T-helper 2 cell treated with Interferon-gamma antibody and Interleukin-4, amounts not matched to agents 5 μg/mL and 100 μg/mL, for 36 hours (primary cell): ENCODE measurements at regions not wholly inside any gene's neighbourhood (a gene's known extent, or its start where the extent isn't known, plus 50 kb on each side); places are given as distances from the start of the nearest gene placed in this dataset.
"Not testable (repeated sequence)": the region's sequence is repeated elsewhere in the genome, so short reads cannot be mapped to it uniquely, and the experiment has no call there.

ENCODE experiments used
- DNase-seq: peaks from one replicate; pipeline ENCODE4 v3.0.0; 2021; ENCODE audit warnings: low spot score
- H3K27ac Mint-ChIP-seq: one replicate; pipeline ENCODE4 v1.8.0; 2021; ENCODE audit warnings: mild to moderate bottlenecking, mixed read lengths
- H3K27me3 Mint-ChIP-seq: one replicate; pipeline ENCODE4 v1.8.0; 2021; ENCODE audit warnings: low read depth, mixed read lengths
- H3K36me3 Mint-ChIP-seq: one replicate; pipeline ENCODE4 v1.8.0; 2021; ENCODE audit warnings: low read depth, mixed read lengths
- H3K4me1 Mint-ChIP-seq: one replicate; pipeline ENCODE4 v1.8.0; 2021; ENCODE audit warnings: low read depth, mixed read lengths
- H3K4me3 Mint-ChIP-seq: one replicate; pipeline ENCODE4 v1.8.0; 2022; ENCODE audit warnings: mild to moderate bottlenecking, moderate library complexity, mixed read lengths
- H3K9me3 Mint-ChIP-seq: one replicate; pipeline ENCODE4 v1.8.0; 2021; ENCODE audit warnings: mixed read lengths

DNA sequence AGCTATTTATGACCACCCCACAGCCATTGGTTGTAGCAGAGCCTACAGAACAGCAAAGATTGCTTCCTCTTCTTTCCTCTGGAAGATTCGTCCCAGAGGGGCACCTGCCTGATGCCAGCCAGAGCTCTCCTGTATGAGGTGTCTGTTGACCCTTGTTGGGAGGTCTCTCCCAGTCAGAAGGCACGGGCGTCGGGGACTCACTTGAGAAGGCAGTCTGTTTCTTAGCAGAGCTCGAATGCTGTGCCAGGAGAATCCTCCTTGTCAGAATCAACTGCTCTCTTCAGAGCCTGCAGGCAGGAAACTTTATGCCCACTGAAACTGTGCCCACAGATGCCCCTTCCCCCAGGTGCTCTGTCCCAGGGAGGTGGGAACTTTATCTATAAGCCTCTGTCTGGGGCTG, 479.5 kb upstream of the IZUMO3 start:
- Mint-ChIP-seq H3K9me3 (peaks cover 54% of the 10 kb centered on the region), H3K27ac (no peak overlapping the region), H3K36me3 (no peaks in the 10 kb centered on the region), H3K4me1 (no peaks in the 10 kb centered on the region), H3K27me3 (no peaks in the 10 kb centered on the region), H3K4me3 (no peak overlapping the region)
- no peak for DNase-seq

DNA sequence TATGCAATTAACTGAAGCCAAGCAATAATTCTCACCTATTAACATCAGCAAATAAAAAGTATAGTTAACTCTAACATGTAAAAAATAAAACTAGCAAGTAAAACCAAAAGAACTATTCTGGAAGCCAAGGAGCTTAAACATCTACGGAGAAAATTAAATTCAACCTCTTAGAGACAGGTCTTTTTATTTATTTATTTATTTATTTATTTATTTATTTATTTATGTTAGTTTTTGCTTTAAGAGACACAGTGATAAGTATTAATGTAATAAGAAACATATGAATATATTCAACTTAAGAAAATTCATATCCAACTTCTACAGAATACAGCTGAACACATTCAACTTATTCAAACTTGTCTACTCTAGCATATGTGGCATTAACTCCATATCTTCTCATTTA, 472.1 kb upstream of the IZUMO3 start:
- no peak for DNase-seq
- Mint-ChIP-seq H3K27me3 (no peaks in the 10 kb centered on the region), H3K9me3 (peaks cover 47% of the 10 kb centered on the region), H3K4me3 (no peak overlapping the region), H3K27ac (no peak overlapping the region), H3K36me3 (no peaks in the 10 kb centered on the region), H3K4me1 (no peaks in the 10 kb centered on the region)

DNA sequence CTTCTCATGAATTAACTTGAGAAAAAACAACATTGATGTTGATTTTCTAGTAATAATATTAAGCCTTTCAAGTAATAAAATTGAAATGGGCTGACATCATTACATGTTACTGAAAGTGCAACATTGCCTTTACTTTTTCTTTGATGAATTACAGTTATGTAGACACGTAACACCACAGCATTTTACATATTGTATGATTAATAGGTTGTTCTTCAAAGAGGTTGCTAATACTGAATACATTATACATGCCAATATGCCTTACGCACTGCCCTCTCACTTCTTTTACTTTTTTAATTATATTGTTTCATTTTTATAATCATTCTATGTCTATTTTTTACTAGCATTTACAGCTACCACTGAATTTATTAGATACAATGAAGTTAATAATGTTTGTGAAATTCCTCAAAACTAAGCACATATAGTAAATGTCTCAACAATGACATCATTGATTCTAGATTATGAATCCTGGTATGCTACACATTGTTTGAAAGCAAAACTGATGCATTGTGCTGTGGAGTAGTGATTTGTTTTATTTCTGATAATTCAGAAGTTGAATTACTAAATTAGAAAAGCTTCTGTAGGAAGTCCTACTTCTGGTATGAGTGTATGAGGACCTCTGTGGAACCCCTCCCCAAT, 464.4 kb upstream of the IZUMO3 start:
- no peak overlapping the region for H3K4me3 Mint-ChIP-seq
- H3K27ac Mint-ChIP-seq: no peak overlapping the region
- H3K27me3 Mint-ChIP-seq: no peaks in the 10 kb centered on the region
- H3K4me1 Mint-ChIP-seq: no peaks in the 10 kb centered on the region
- no peaks in the 10 kb centered on the region for H3K36me3 Mint-ChIP-seq
- peaks cover 53% of the 10 kb centered on the region for H3K9me3 Mint-ChIP-seq
- DNase-seq: no peak

DNA sequence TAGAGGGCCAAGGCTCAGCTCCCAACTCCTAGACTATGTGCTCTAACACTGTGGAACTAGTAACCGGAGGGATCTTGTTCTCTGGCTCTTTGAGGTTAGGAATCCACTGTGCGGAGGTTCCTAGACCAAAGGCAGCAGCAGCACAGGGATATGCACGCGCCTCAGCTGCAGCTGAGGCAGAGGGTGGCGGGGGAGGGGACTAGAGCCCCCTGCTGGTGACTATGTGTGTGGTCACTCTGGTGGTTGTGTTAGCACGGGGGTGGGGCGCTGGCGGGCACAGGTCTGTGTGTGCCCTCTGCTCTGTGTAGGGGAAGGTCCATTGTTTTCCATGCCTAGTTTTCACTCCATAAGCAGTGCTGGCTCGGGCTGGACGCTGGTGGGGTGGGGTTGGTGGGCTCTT, 458.0 kb upstream of the IZUMO3 start:
- no peak for DNase-seq
- H3K9me3 Mint-ChIP-seq: peaks cover 66% of the 10 kb centered on the region
- H3K4me1 Mint-ChIP-seq: no peaks in the 10 kb centered on the region
- H3K36me3 Mint-ChIP-seq: no peaks in the 10 kb centered on the region
- H3K27ac Mint-ChIP-seq: no peak overlapping the region
- no peak overlapping the region for H3K4me3 Mint-ChIP-seq
- H3K27me3 Mint-ChIP-seq: no peaks in the 10 kb centered on the region

DNA sequence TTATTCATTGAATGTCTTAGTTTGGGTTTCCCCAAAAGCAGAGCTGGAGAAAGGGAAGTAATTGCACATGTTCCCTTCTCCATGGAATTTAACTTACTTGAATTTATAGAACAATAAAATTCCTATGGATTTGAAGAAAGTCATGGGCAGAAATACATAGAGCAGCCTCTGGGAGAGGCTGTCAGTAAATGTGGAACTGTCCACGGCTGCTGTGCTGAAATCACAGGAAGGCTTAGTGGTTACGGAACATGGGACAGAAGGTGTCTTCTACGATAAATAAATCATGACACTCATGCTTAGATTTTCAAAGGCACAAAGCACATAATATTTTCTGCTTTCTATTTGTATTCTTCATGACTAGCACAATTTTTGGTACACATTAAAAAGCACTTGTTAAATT, 440.6 kb upstream of the IZUMO3 start:
- no peak overlapping the region for H3K4me3 Mint-ChIP-seq
- H3K9me3 Mint-ChIP-seq: peaks cover 61% of the 10 kb centered on the region
- H3K27me3 Mint-ChIP-seq: no peaks in the 10 kb centered on the region
- H3K4me1 Mint-ChIP-seq: no peaks in the 10 kb centered on the region
- no peak for DNase-seq
- H3K27ac Mint-ChIP-seq: no peak overlapping the region
- no peaks in the 10 kb centered on the region for H3K36me3 Mint-ChIP-seq

DNA sequence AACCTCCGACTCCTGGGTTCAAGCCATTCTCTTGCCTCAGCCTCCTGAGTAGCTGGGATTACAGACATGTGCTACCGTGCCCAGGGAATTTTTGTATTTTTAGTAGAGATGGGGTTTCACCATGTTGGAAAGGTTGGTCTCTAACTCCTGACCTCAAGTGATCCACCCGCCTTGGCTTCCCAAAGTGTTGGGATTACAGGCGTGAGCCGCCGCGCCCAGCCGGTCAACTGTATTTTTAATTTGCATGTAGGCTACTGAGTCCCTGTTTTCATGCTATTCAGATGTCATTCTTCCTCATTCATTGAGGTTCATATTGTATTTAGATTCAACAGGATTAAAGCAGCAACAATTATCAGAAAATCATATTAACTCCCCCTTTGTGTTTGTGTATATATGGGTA, 425.1 kb upstream of the IZUMO3 start:
- peaks cover 38% of the 10 kb centered on the region for H3K9me3 Mint-ChIP-seq
- not testable (repeated sequence) for H3K27ac Mint-ChIP-seq, H3K4me1 Mint-ChIP-seq, H3K27me3 Mint-ChIP-seq, H3K36me3 Mint-ChIP-seq, DNase-seq, H3K4me3 Mint-ChIP-seq

DNA sequence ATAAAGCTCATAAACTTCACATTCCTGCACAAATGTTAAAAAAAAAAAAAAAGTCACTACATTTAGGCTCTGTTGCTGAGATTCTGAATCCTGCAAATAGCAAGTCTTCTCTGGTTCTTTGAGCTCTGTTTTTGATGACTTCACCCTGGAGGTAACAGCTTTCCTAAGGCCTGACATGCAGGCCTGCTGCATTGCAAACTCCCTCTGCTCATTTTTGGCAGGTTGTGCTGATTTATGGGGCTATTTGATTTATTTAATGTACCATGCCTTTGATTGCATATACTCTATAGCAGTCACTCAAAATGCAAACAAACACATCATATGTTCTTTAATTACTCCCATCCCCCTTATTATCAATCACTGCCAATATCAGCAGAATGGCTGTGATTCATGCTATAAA, 416.1 kb upstream of the IZUMO3 start:
- Mint-ChIP-seq H3K36me3 (no peaks in the 10 kb centered on the region), H3K27me3 (no peaks in the 10 kb centered on the region), H3K4me1 (no peaks in the 10 kb centered on the region), H3K9me3 (peaks cover 47% of the 10 kb centered on the region), H3K27ac (no peak overlapping the region), H3K4me3 (no peak overlapping the region)
- DNase-seq: no peak

DNA sequence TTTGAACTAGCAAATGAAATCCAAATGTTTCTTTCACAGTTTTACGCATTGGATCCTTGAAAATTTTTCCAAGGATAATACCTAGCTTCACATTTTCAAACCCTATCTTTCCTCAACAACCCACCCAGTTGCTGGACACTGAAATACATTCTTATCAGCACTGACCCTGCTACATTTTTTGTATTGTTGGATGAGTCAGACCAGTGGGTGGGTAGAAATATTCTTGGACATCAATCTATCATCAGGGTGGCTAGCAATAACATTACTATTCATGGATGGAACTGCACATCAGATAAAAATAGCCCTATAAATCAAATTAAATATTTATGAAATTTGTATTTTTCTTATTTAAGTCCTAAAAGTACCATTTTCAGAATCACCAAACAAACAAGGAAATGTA, 407.4 kb upstream of the IZUMO3 start:
- Mint-ChIP-seq H3K4me1 (no peaks in the 10 kb centered on the region), H3K4me3 (no peak overlapping the region), H3K27ac (no peak overlapping the region), H3K9me3 (peaks cover 45% of the 10 kb centered on the region), H3K27me3 (no peaks in the 10 kb centered on the region), H3K36me3 (no peaks in the 10 kb centered on the region)
- no peak for DNase-seq

DNA sequence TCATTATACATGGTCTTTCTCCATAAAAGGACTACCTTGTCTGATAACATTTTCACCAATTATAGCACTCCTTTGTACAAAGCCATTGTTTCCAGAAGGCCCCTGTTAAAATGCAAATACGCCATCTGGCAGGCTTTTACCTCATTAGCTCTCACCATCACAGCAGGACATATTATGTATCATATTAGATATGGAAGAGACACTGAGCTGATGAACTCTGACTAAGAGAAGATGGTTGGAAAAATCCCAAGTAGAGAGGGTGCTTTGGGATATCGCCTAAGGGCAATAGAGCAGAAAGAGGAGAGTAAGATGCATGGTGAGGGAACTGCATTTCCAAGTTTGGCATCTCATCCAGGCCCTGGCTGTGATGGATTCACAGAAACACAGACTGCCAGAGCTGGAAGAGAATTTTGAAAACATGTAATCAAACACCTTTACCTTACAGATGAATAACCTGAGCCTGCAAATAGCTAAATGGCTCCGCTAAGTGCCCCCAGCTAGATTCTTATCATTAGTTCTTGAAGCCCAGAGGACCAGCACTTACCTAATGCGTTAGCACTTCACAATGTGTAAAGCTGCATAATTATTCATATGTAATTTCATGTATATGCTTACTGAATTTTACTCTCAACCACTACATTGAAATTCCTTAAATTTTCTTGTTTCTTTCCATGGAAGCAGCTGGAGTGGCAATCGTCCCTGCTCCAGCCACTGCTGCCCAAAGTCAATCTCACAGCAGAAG, 393.6 kb upstream of the IZUMO3 start:
- no peaks in the 10 kb centered on the region for H3K27me3 Mint-ChIP-seq
- H3K27ac Mint-ChIP-seq: no peak overlapping the region
- peaks cover 46% of the 10 kb centered on the region for H3K9me3 Mint-ChIP-seq
- no peak for DNase-seq
- H3K36me3 Mint-ChIP-seq: no peaks in the 10 kb centered on the region
- H3K4me3 Mint-ChIP-seq: no peak overlapping the region
- H3K4me1 Mint-ChIP-seq: no peaks in the 10 kb centered on the region

DNA sequence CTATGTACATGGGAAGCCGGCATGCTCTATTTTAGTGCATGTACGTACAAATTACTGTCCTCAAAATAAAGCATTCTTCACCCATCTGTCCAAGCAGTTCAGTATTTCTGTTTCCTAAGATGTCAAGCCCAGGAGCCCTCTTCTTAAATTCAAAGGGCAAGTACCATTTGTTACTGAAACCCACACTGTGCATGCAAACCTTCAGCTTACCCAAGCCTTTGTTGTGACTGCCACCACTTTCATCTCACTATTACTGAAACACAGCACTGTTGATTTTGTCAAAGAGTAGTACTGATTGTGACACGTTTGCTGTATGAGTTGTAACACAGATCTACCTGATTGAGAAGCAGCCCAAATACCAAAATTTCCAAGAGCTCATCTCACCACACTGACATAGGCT, 390.4 kb upstream of the IZUMO3 start:
- Mint-ChIP-seq H3K36me3 (no peaks in the 10 kb centered on the region), H3K9me3 (peaks cover 37% of the 10 kb centered on the region), H3K27me3 (no peaks in the 10 kb centered on the region), H3K27ac (no peak overlapping the region), H3K4me3 (no peak overlapping the region), H3K4me1 (no peaks in the 10 kb centered on the region)
- no peak for DNase-seq

DNA sequence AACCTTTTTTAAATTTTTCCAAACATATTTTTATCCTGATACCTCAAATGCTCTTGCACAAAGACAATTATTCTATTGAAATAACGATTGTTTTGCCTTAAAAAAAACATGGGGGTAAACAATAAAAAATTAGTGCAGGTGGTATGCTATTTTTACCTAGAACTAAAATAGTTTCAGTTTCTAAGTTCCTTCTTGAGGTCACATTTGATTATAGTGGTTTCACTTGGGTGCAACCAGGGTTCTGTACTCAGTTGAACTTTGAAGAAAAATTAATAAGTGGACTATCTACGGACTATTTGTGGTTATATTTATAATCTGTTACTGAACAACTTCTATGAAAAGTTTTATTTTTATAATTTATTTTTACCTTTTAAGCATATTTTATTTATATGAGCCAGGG, 387.1 kb upstream of the IZUMO3 start:
- Mint-ChIP-seq H3K27ac (no peak overlapping the region), H3K27me3 (no peaks in the 10 kb centered on the region)
- no peak for DNase-seq

DNA sequence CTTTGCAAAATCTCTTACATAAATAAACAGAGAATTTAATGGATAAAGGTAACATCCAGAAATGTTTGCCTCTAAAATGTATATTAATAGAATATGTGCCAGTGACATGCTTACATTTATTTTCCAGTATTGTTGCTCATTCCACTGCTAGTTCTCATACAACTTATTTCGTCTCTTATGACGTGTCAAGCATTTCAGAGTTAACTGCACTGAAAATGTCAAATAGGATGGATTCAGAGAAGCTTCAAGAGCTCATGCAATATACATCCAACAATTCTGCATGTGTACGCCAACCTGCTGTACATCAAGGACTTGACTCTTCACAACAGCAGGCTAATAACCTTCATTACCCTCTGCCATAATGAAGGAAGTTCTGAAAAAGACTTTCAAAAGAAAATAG, 386.2 kb upstream of the IZUMO3 start:
- Mint-ChIP-seq H3K4me1 (no peaks in the 10 kb centered on the region), H3K27ac (no peak overlapping the region), H3K9me3 (peaks cover 37% of the 10 kb centered on the region), H3K4me3 (no peak overlapping the region), H3K27me3 (no peaks in the 10 kb centered on the region), H3K36me3 (no peaks in the 10 kb centered on the region)
- DNase-seq: no peak

More for the DNA sequence above, 387.1 kb upstream of the IZUMO3 start:
- H3K36me3 Mint-ChIP-seq: no peaks in the 10 kb centered on the region
- H3K4me1 Mint-ChIP-seq: no peaks in the 10 kb centered on the region
- H3K9me3 Mint-ChIP-seq: peaks cover 38% of the 10 kb centered on the region
- no peak overlapping the region for H3K4me3 Mint-ChIP-seq

DNA sequence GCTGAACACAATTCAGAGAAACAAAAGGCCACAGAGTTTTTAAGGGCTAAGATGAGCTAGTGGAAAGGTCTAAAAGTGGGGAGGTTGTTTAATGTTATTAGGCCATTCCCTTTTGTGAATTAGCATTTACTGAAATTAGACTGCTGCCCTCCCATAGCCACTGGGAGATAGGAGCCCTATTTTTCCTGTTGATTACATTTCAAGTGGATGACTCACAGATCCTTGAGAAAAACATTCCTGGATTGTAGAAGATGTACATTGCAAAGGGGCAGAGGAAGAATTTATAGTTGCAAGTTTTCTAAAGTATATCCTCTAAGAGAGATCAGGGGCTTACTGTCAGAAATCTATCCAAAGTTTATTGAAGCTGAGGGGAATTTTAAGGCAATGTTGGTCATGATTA, 367.1 kb upstream of the IZUMO3 start:
- peaks cover 43% of the 10 kb centered on the region for H3K9me3 Mint-ChIP-seq
- no peak overlapping the region for H3K4me3 Mint-ChIP-seq

DNA sequence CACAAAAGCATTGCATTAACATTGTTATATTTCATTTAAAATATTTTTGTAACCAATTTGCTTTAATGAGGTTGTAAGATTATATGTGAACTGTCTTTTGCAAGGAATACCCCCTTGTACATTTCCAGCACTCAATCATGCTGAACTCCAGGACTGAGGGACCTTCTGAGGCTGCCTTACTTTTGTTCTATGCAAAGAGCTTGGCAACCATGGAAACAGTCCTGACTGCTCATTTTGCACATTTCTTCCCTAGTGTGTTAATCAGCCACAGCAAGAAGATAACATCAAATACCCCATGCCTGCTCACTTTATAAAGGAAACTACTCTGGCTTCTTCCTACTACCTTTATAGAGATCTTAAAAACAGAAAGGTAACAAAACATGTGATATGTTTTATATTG, 355.6 kb upstream of the IZUMO3 start:
- no peaks in the 10 kb centered on the region for H3K4me1 Mint-ChIP-seq
- H3K4me3 Mint-ChIP-seq: no peak overlapping the region
- no peak overlapping the region for H3K27ac Mint-ChIP-seq
- no peaks in the 10 kb centered on the region for H3K27me3 Mint-ChIP-seq
- H3K9me3 Mint-ChIP-seq: peaks cover 55% of the 10 kb centered on the region
- DNase-seq: no peak
- no peaks in the 10 kb centered on the region for H3K36me3 Mint-ChIP-seq

More for the DNA sequence above, 367.1 kb upstream of the IZUMO3 start:
- Mint-ChIP-seq H3K27ac (no peak overlapping the region), H3K36me3 (no peaks in the 10 kb centered on the region), H3K27me3 (no peaks in the 10 kb centered on the region), H3K4me1 (no peaks in the 10 kb centered on the region)
- DNase-seq: no peak

DNA sequence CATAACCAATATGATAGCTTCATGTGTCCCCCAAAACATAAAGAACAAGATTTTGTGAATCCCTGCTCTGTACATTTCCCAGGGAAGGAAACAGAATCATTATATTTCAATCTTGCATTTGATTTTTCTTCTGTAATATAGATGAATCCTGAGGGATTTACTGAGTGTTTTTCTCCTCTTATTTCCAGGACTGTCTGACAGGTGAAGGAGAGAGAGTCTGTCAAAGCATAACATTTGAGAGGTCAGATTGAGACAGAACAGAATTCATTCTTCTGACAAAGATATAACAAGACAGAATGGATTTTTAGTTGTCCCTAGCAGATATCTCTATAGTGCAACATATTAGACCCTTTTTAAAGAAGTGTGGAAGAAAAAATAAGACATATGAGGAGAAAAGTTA, 354.5 kb upstream of the IZUMO3 start:
- Mint-ChIP-seq H3K4me1 (no peaks in the 10 kb centered on the region), H3K27ac (no peak overlapping the region), H3K36me3 (no peaks in the 10 kb centered on the region), H3K4me3 (no peak overlapping the region), H3K9me3 (peaks cover 56% of the 10 kb centered on the region), H3K27me3 (no peaks in the 10 kb centered on the region)
- DNase-seq: no peak
